ENCODE measurements at regions not wholly inside any gene's neighbourhood (a gene's known extent, or its start where the extent isn't known, plus 50 kb on each side); places are given as distances from the start of the nearest gene placed in this dataset.

GRCh38 chr2:120494446-120494845 is 148.5 kb downstream of the INHBB start:
- H3K27ac ChIP-seq (ENCODE audit: low read length in 2 of 2): no peak overlapping the region
- H3K9me3 ChIP-seq (ENCODE audit: control extremely low read depth in 1 of 3, control insufficient read depth in 2 of 3, insufficient read depth in 1 of 3, low read length in 2 of 3): no peaks in the 10 kb centered on the region
- Mint-ChIP-seq H3K4me1 (no peaks in the 10 kb centered on the region), H3K27ac (no peak overlapping the region), H3K9me3 (ENCODE audit: insufficient read depth) (no peaks in the 10 kb centered on the region), H3K27me3 (peaks cover 5% of the 10 kb centered on the region), H3K4me3 (no peak overlapping the region)
- no peak overlapping the region for H2AFZ ChIP-seq (ENCODE audit: insufficient read depth, low read depth, low read length, poor library complexity, severe bottlenecking)
- ChIA-PET CTCF (no interaction called here), POLR2A (no interaction called here)
- no peaks in the 10 kb centered on the region for H3K36me3 ChIP-seq (replicated peaks in 1 of 2; ENCODE audit: control extremely low read depth in 1 of 2, control insufficient read depth in 1 of 2, extremely low read depth in 1 of 2, insufficient read depth in 2 of 2, low read length in 1 of 2)
- intact Hi-C loops (cut with micrococcal nuclease): no loop called here
- no peak overlapping the region for H3K4me2 ChIP-seq (replicated peaks; ENCODE audit: low read depth, low read length, poor library complexity, severe bottlenecking)
- no peaks in the 10 kb centered on the region for H3K79me2 ChIP-seq (ENCODE audit: control insufficient read depth, insufficient read depth, low read length)
- no peak overlapping the region for H3K4me3 ChIP-seq (ENCODE audit: control extremely low read depth in 1 of 5, extremely low read depth in 1 of 5, insufficient read depth in 1 of 5, low read depth in 2 of 5, low read length in 4 of 5)
- peaks cover 0 to under 1% (median 0%) of the 10 kb centered on the region in 4 experiments for H3K27me3 ChIP-seq (replicated peaks in 1 of 4; ENCODE audit: control extremely low read depth in 1 of 4, control insufficient read depth in 3 of 4, insufficient read depth in 4 of 4, low read length in 3 of 4)
- no peak for ATAC-seq (ENCODE audit: low read depth)
- no peaks in the 10 kb centered on the region for H3K4me1 ChIP-seq (ENCODE audit: control insufficient read depth in 2 of 2, insufficient read depth in 2 of 2, low read length in 2 of 2)
- H4K20me1 ChIP-seq (ENCODE audit: control insufficient read depth, insufficient read depth, low read length, poor library complexity, severe bottlenecking): no peaks in the 10 kb centered on the region
- no peak for DNase-seq
- no peak overlapping the region for H3K9ac ChIP-seq (ENCODE audit: low read length)
- no peak for TF ChIP-seq CTCF (IDR thresholded peaks at IDR 0.05)
- no peak for TF ChIP-seq EZH2 (IDR thresholded peaks at IDR 0.05; ENCODE audit: borderline replicate concordance, insufficient read depth, low read depth, low read length, poor library complexity, severe bottlenecking)

GRCh38 chr2:120495586-120495985 is 149.7 kb downstream of the INHBB start:
- POLR2A ChIA-PET: no interaction called here
- intact Hi-C loops (cut with micrococcal nuclease): no loop called here
- H3K4me1 Mint-ChIP-seq: no peaks in the 10 kb centered on the region
- TF ChIP-seq CTCF (IDR thresholded peaks at IDR 0.05) (no peak), EZH2 (IDR thresholded peaks at IDR 0.05; ENCODE audit: borderline replicate concordance, insufficient read depth, low read depth, low read length, poor library complexity, severe bottlenecking) (no peak)
- Histone ChIP-seq H4K20me1 (ENCODE audit: control insufficient read depth, insufficient read depth, low read length, poor library complexity, severe bottlenecking) (no peaks in the 10 kb centered on the region), H2AFZ (ENCODE audit: insufficient read depth, low read depth, low read length, poor library complexity, severe bottlenecking) (no peak overlapping the region), H3K9ac (ENCODE audit: low read length) (no peak overlapping the region), H3K4me1 (ENCODE audit: control insufficient read depth in 2 of 2, insufficient read depth in 2 of 2, low read length in 2 of 2) (no peaks in the 10 kb centered on the region), H3K9me3 (ENCODE audit: control extremely low read depth in 1 of 3, control insufficient read depth in 2 of 3, insufficient read depth in 1 of 3, low read length in 2 of 3) (no peaks in the 10 kb centered on the region), H3K79me2 (ENCODE audit: control insufficient read depth, insufficient read depth, low read length) (no peaks in the 10 kb centered on the region), H3K27me3 (replicated peaks in 1 of 4; ENCODE audit: control extremely low read depth in 1 of 4, control insufficient read depth in 3 of 4, insufficient read depth in 4 of 4, low read length in 3 of 4) (no peaks in the 10 kb centered on the region), H3K4me2 (replicated peaks; ENCODE audit: low read depth, low read length, poor library complexity, severe bottlenecking) (no peak overlapping the region), H3K4me3 (ENCODE audit: control extremely low read depth in 1 of 5, extremely low read depth in 1 of 5, insufficient read depth in 1 of 5, low read depth in 2 of 5, low read length in 4 of 5) (no peak overlapping the region), H3K36me3 (replicated peaks in 1 of 2; ENCODE audit: control extremely low read depth in 1 of 2, control insufficient read depth in 1 of 2, extremely low read depth in 1 of 2, insufficient read depth in 2 of 2, low read length in 1 of 2) (no peaks in the 10 kb centered on the region), H3K27ac (ENCODE audit: low read length in 2 of 2) (no peak overlapping the region)
- no peaks in the 10 kb centered on the region for H3K9me3 Mint-ChIP-seq (ENCODE audit: insufficient read depth)
- peaks cover 5% of the 10 kb centered on the region for H3K27me3 Mint-ChIP-seq
- no peak overlapping the region for H3K27ac Mint-ChIP-seq
- CTCF ChIA-PET: no interaction called here
- ATAC-seq (ENCODE audit: low read depth): no peak
- H3K4me3 Mint-ChIP-seq: no peak overlapping the region
- no peak for DNase-seq
- 52% methylated on average over 2 of the region's 2 CpGs for WGBS (ENCODE audit: insufficient coverage)

All from B cell (primary cell).